Lower leg skin (tissue), 4 donors: ENCODE measurements at regions not wholly inside any gene's neighbourhood (a gene's known extent, or its start where the extent isn't known, plus 50 kb on each side); places are given as distances from the start of the nearest gene placed in this dataset.

Source experiments
- DNase-seq, 2 donors: peaks; one replicate each; pipeline ENCODE4 v3.0.0-alpha.2; 2019; ENCODE audit warnings: low spot score in 2 of 2
- H3K4me3 ChIP-seq: fragments of 200-600 bp; sonication (generic); 2 replicates; pipeline ENCODE4 v1.5.1; 2017; ENCODE audit warnings: mild to moderate bottlenecking, low read depth; ENCODE audit not compliant: poor library complexity, severe bottlenecking
- CTCF ChIP-seq, 3 donors: fragments of 450-650 bp; IDR thresholded peaks; one replicate each; pipeline ENCODE4 v1.5.1; 2016; ENCODE audit warnings: antibody characterized with exemption in 3 of 3, mild to moderate bottlenecking in 3 of 3, moderate library complexity in 2 of 3
- POLR2A ChIP-seq, 2 donors: fragments of 450-650 bp; IDR thresholded peaks; one replicate each; pipeline ENCODE4 v1.6.1; 2016 to 2017; ENCODE audit warnings: antibody characterized with exemption in 2 of 2, mild to moderate bottlenecking in 1 of 2, moderate library complexity in 1 of 2
- WGBS, 2 donors: methylation state at CpG; one replicate each; pipeline ENCODE4 v1.1.5; 2018; 5-methylcytosine and 5-hydroxymethylcytosine counted together
- intact Hi-C: fragments of 100-400 bp; cut with DNase I; formaldehyde crosslinking; loops from one replicate; pipeline ENCODE4 v1.15.0; 2023; ENCODE audit warnings: low total_unique reads

GRCh38 chr10:78657862-78658165, 411.0 kb upstream of the ZMIZ1 start:
- TF ChIP-seq POLR2A (IDR thresholded peaks at IDR 0.05) (no peak), CTCF (IDR thresholded peaks at IDR 0.05) (no peak)
- WGBS, 2 donors: 88 to 95% methylated on average over 1 of the region's 1 CpG
- intact Hi-C loops: no loop called here
- DNase-seq: no peak
- no peak overlapping the region for H3K4me3 ChIP-seq

GRCh38 chr10:78658645-78659597, 409.8 kb upstream of the ZMIZ1 start:
- WGBS, 2 donors: 86 to 88% methylated on average over 8 of the region's 8 CpGs
- intact Hi-C loops: no loop called here
- no peak for TF ChIP-seq POLR2A (IDR thresholded peaks at IDR 0.05)
- DNase-seq: no peak
- H3K4me3 ChIP-seq: no peak overlapping the region

GRCh38 chr10:78659598-78659967, 409.2 kb upstream of the ZMIZ1 start:
- TF ChIP-seq POLR2A (IDR thresholded peaks at IDR 0.05) (no peak), CTCF (IDR thresholded peaks at IDR 0.05) (no peak)
- intact Hi-C loops: no loop called here
- H3K4me3 ChIP-seq: no peak overlapping the region
- no peak for DNase-seq

- intact Hi-C loops: no loop called here
- DNase-seq: no peak
- H3K4me3 ChIP-seq: no peak overlapping the region
- TF ChIP-seq CTCF (IDR thresholded peaks at IDR 0.05) (no peak), POLR2A (IDR thresholded peaks at IDR 0.05) (no peak)
- WGBS, 2 donors: 85 to 87% methylated on average over 7 of the region's 7 CpGs
Measured at GRCh38 chr10:78660446-78661106, 408.2 kb upstream of the ZMIZ1 start.

GRCh38 chr10:78663721-78664120, 405.0 kb upstream of the ZMIZ1 start:
- H3K4me3 ChIP-seq: no peak overlapping the region
- no peak for TF ChIP-seq CTCF (IDR thresholded peaks at IDR 0.05)
- TF ChIP-seq POLR2A (IDR thresholded peaks at IDR 0.05): no peak
- intact Hi-C loops: no loop called here
- no peak for DNase-seq
- 90 to 91% methylated on average over 4 of the region's 4 CpGs for WGBS, 2 donors

- H3K4me3 ChIP-seq: no peak overlapping the region
- no peak for DNase-seq
- intact Hi-C loops: no loop called here
- TF ChIP-seq CTCF (IDR thresholded peaks at IDR 0.05) (no peak), POLR2A (IDR thresholded peaks at IDR 0.05) (no peak)
- 64 to 82% methylated on average over 4 of the region's 4 CpGs for WGBS, 2 donors
Measured at GRCh38 chr10:78664929-78665553, 403.7 kb upstream of the ZMIZ1 start.
